ENCODE measurements at regions not wholly inside any gene's neighbourhood (a gene's known extent, or its start where the extent isn't known, plus 50 kb on each side); places are given as distances from the start of the nearest gene placed in this dataset.
"Not testable (repeated sequence)": the region's sequence is repeated elsewhere in the genome, so short reads cannot be mapped to it uniquely, and the experiment has no call there.

- DNase-seq (ENCODE audit: low spot score); H3K4me3 ChIP-seq (ENCODE audit: low read depth, low read length, poor library complexity, severe bottlenecking); CTCF ChIA-PET; H3K4me1 ChIP-seq (ENCODE audit: insufficient read depth, low read length, poor library complexity, severe bottlenecking); H3K27ac ChIP-seq (ENCODE audit: low read depth, low read length, poor library complexity, severe bottlenecking); H3K36me3 ChIP-seq (ENCODE audit: insufficient read depth, low read length, poor library complexity, severe bottlenecking); POLR2A ChIA-PET (ENCODE audit: low non-redundant PET); intact Hi-C loops (cut with micrococcal nuclease; ENCODE audit: unreplicated experiment); H3K9me3 ChIP-seq (ENCODE audit: low read depth, low read length, poor library complexity, severe bottlenecking); BruUV-seq (replicated peaks): not testable (repeated sequence)
- H3K27me3 ChIP-seq (replicated peaks; ENCODE audit: insufficient read depth, low read depth, low read length, poor library complexity): peaks cover 16% of the 10 kb centered on the region
These were observed 77.5 kb downstream of the ELAPOR2 start for GRCh38 chr7:86981937-86982336.

- POLR2A ChIA-PET (ENCODE audit: low non-redundant PET): no interaction called here
- intact Hi-C loops (cut with micrococcal nuclease; ENCODE audit: unreplicated experiment): no loop called here
- no TSS peak for BruUV-seq (replicated peaks)
- Histone ChIP-seq H3K27ac (ENCODE audit: low read depth, low read length, poor library complexity, severe bottlenecking) (no peak overlapping the region), H3K27me3 (replicated peaks; ENCODE audit: insufficient read depth, low read depth, low read length, poor library complexity) (peaks cover 24% of the 10 kb centered on the region), H3K4me3 (ENCODE audit: low read depth, low read length, poor library complexity, severe bottlenecking) (no peak overlapping the region), H3K36me3 (ENCODE audit: insufficient read depth, low read length, poor library complexity, severe bottlenecking) (no peaks in the 10 kb centered on the region), H3K4me1 (ENCODE audit: insufficient read depth, low read length, poor library complexity, severe bottlenecking) (no peaks in the 10 kb centered on the region), H3K9me3 (ENCODE audit: low read depth, low read length, poor library complexity, severe bottlenecking) (no peaks in the 10 kb centered on the region)
- CTCF ChIA-PET: no interaction called here
- DNase-seq (ENCODE audit: low spot score): no peak
- TF ChIP-seq CTCF (conservative IDR thresholded peaks at IDR 0.05; ENCODE audit: low read depth, low read length) (no peak), EZH2 (IDR thresholded peaks at IDR 0.05; ENCODE audit: borderline replicate concordance, low read depth, low read length, poor library complexity, severe bottlenecking) (no peak)
These were observed 78.3 kb downstream of the ELAPOR2 start for GRCh38 chr7:86981127-86981526.

- ChIA-PET POLR2A (ENCODE audit: low non-redundant PET) (no interaction called here), CTCF (no interaction called here)
- DNase-seq (ENCODE audit: low spot score): no peak
- Histone ChIP-seq H3K4me1 (ENCODE audit: insufficient read depth, low read length, poor library complexity, severe bottlenecking) (no peaks in the 10 kb centered on the region), H3K36me3 (ENCODE audit: insufficient read depth, low read length, poor library complexity, severe bottlenecking) (no peaks in the 10 kb centered on the region), H3K4me3 (ENCODE audit: low read depth, low read length, poor library complexity, severe bottlenecking) (no peak overlapping the region), H3K9me3 (ENCODE audit: low read depth, low read length, poor library complexity, severe bottlenecking) (no peaks in the 10 kb centered on the region), H3K27me3 (replicated peaks; ENCODE audit: insufficient read depth, low read depth, low read length, poor library complexity) (peaks cover 28% of the 10 kb centered on the region), H3K27ac (ENCODE audit: low read depth, low read length, poor library complexity, severe bottlenecking) (no peak overlapping the region)
- intact Hi-C loops (cut with micrococcal nuclease; ENCODE audit: unreplicated experiment): no loop called here
- no TSS peak for BruUV-seq (replicated peaks)
- TF ChIP-seq CTCF (conservative IDR thresholded peaks at IDR 0.05; ENCODE audit: low read depth, low read length): no peak
- no peak for TF ChIP-seq EZH2 (IDR thresholded peaks at IDR 0.05; ENCODE audit: borderline replicate concordance, low read depth, low read length, poor library complexity, severe bottlenecking)
These were observed 79.2 kb downstream of the ELAPOR2 start for GRCh38 chr7:86980223-86980622.

- H3K4me3 ChIP-seq (ENCODE audit: low read depth, low read length, poor library complexity, severe bottlenecking): no peak overlapping the region
- ChIA-PET CTCF (no interaction called here), POLR2A (ENCODE audit: low non-redundant PET) (no interaction called here)
- no peak for TF ChIP-seq CTCF (conservative IDR thresholded peaks at IDR 0.05; ENCODE audit: low read depth, low read length)
- no peak for TF ChIP-seq EZH2 (IDR thresholded peaks at IDR 0.05; ENCODE audit: borderline replicate concordance, low read depth, low read length, poor library complexity, severe bottlenecking)
- H3K9me3 ChIP-seq (ENCODE audit: low read depth, low read length, poor library complexity, severe bottlenecking): no peaks in the 10 kb centered on the region
- no TSS peak for BruUV-seq (replicated peaks)
- no peaks in the 10 kb centered on the region for H3K4me1 ChIP-seq (ENCODE audit: insufficient read depth, low read length, poor library complexity, severe bottlenecking)
- H3K27ac ChIP-seq (ENCODE audit: low read depth, low read length, poor library complexity, severe bottlenecking): no peak overlapping the region
- no peak for DNase-seq (ENCODE audit: low spot score)
- intact Hi-C loops (cut with micrococcal nuclease; ENCODE audit: unreplicated experiment): no loop called here
- H3K27me3 ChIP-seq (replicated peaks; ENCODE audit: insufficient read depth, low read depth, low read length, poor library complexity): peaks cover 30% of the 10 kb centered on the region
- no peaks in the 10 kb centered on the region for H3K36me3 ChIP-seq (ENCODE audit: insufficient read depth, low read length, poor library complexity, severe bottlenecking)
These were observed 80.5 kb downstream of the ELAPOR2 start for GRCh38 chr7:86978808-86979506.

Measured in A673 (cell line).